C4-2B (cell line): ENCODE measurements at regions not wholly inside any gene's neighbourhood (a gene's known extent, or its start where the extent isn't known, plus 50 kb on each side); places are given as distances from the start of the nearest gene placed in this dataset.

Source experiments
- H3K27ac ChIP-seq: fragments of 450-650 bp; 2 replicates; pipeline ENCODE4 v1.5.1; 2017
- ZFX ChIP-seq: fragments of 450-650 bp; IDR thresholded peaks from 2 replicates; pipeline ENCODE4 v1.6.1; 2017
- TF ChIP-seq, protein P1 (sequence below): fragments of 450-650 bp; conservative IDR thresholded peaks from 2 replicates; pipeline ENCODE4 v1.5.1; 2017; ENCODE audit warnings: mild to moderate bottlenecking

DNA sequence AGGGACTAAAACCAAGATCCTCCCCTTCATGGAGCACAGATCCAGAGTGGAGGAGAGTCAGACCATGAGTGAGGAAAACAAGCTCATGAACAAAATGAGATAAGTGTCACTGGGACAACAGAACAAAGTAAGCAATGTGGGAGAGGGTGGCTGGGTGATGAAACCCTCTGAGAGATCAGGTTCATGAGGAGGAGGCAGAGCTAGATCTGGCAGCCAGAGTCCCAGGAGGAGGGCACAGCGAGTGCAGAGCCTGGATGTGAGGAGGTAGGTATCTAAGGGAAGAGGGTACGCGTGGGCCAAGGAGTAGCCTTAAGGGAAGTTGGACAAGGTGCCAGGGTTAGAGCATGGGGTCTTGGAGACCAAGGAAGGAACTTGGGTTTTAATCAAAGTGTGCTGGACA is 1311.9 kb downstream of the UQCRFS1 start:
- TF ChIP-seq, protein P1, sequence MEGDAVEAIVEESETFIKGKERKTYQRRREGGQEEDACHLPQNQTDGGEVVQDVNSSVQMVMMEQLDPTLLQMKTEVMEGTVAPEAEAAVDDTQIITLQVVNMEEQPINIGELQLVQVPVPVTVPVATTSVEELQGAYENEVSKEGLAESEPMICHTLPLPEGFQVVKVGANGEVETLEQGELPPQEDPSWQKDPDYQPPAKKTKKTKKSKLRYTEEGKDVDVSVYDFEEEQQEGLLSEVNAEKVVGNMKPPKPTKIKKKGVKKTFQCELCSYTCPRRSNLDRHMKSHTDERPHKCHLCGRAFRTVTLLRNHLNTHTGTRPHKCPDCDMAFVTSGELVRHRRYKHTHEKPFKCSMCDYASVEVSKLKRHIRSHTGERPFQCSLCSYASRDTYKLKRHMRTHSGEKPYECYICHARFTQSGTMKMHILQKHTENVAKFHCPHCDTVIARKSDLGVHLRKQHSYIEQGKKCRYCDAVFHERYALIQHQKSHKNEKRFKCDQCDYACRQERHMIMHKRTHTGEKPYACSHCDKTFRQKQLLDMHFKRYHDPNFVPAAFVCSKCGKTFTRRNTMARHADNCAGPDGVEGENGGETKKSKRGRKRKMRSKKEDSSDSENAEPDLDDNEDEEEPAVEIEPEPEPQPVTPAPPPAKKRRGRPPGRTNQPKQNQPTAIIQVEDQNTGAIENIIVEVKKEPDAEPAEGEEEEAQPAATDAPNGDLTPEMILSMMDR, result no peak
- TF ChIP-seq ZFX, result no peak
- peak overlapping the region; percentile 56 for H3K27ac ChIP-seq

DNA sequence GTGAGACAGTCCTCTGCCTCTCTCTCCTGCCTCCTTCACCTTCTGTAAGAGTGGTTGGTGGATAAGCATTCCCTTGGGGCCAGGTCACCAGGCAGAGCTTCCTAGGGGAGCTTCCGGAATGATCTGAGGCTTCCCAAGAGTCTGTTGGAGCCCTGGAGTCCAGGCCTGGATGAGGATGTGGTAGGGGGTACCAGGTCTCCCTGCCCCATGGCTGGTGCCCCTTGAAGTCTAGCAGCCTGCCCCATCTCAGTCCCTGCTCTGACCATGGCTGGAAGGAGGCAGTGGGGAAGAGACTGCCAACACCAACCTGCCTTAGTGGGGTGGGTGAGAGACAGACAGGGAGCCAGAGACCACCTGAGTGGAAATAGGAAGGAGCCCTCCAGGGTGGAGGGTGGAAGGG is 1316.9 kb downstream of the UQCRFS1 start:
- TF ChIP-seq ZFX, result no peak
- TF ChIP-seq, protein P1, result no peak
- H3K27ac ChIP-seq, result no peak overlapping the region

DNA sequence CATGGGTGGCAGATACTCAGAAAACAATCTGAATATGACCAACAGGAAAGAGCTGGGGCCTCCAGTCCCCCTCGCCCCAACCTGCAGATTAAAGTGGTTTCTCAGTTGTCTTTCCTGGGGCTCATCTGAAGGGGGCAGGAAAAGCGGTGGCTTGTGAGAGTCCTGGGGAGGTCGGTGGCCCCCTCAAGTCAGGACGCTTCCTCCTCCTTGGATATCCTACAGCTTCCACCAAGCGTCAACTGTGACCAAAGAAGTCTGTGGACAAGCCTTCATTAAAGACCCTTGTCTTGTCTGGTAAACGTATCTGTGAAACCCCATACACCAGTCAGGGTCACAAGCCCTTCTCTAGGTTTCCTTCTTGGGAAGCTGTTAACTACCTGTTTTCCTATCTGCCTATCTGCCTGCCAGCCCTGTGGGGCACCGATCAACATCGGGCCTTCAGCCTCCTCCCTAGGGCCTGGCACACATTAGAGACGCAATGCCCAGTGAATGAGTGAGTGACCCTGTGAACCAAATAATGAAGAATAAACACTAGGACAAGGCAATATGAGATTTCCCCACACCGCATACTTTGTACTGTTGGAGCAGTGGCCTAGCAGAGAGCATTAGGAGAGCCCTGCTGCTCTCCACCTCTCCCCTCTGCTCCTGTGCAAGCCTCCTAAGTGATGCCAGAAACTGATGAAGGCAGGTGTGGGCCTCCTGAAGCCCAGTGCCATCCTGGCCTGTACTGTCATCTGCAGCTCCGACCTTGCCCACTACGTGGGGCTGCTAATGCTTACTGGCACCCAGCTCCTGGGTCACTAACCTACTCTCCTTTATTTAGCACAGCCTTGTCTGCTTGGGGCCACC is 1317.8 kb downstream of the UQCRFS1 start:
- H3K27ac ChIP-seq, result no peak overlapping the region
- TF ChIP-seq, protein P1, result no peak
- TF ChIP-seq ZFX, result no peak

DNA sequence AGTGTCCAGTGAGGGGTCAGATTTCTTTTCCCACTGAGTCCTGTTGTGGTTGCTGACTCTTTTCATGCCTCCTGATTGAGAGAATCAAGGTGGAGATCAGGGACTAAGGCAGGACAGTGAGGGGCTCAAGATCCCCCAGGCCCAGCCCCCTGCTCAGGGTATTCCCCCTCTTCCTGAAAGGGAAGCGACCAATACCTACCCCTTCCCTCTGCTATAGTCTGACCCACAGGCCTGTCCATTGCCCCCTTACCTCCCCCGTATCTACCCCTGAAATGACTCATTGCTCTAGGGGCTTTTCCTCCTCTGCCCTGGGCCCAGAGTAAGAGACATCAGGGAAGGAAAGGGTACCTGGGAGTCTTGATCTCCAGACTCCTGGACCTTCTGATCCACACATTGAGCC is 1320.5 kb downstream of the UQCRFS1 start:
- H3K27ac ChIP-seq, result no peak overlapping the region
- TF ChIP-seq, protein P1, result no peak
- no peak for TF ChIP-seq ZFX

DNA sequence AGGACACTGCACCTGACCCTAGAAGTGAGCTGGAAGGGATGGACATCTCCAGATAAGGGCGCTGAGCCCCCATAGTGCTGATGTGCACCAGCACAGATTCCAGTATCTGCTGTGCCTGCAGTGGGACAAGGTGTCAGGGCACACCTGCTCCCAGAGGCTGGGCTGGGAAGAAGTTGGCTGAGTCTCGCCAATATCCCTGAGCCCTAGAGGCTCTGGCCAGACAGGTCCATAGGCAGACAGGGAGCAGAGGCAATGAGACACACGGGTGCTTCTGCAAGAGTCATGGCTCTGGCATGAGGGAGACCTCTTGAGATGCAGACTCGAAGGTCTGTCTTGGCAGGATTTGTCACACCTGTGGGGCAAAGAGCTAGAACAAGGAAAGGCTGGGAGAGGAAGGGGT is 1321.5 kb downstream of the UQCRFS1 start:
- TF ChIP-seq, protein P1, result no peak
- TF ChIP-seq ZFX, result no peak
- H3K27ac ChIP-seq, result no peak overlapping the region

DNA sequence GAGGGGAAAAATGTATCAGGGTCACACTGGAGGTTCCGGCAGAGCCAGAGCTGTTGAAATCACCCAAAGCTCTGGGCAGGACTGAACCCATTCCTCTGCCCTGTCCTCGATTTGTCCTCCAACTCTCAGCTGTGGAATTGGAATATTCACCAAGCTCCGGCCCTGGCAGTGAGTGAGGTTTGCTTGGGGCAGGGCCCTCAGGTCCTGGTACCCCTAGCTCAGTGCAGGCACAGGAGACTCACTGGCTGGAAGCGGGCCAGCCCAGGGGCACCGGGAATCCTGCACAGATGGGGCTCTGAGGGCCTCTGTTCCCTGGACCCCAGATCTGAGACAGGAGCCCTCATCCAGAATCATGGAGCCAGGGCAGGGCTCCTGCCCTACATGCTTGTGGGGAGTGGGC is 1322.3 kb downstream of the UQCRFS1 start:
- TF ChIP-seq, protein P1, result no peak
- no peak for TF ChIP-seq ZFX
- H3K27ac ChIP-seq, result no peak overlapping the region

DNA sequence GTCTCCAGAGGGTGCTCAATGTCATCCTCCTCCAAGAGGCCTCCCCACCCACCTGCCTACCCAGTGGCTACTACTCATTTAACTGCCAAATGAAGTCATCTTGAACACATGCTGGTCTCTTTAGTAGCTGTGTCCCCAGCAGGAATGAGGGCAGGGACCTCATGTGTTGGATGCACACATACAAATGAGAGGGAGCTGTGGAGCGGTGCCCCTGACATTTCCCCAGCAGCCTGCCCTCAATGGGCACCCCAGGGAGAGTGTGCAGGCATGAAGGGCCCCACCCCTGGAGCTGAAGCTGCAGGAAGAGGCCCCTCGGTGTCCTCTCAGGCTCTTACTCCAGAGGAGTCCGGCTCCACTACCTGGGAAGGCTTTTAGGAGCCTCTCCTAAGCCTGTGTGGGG is 1322.7 kb downstream of the UQCRFS1 start:
- no peak overlapping the region for H3K27ac ChIP-seq
- TF ChIP-seq, protein P1, result no peak
- no peak for TF ChIP-seq ZFX
